Suprapubic skin (tissue), 4 donors: ENCODE measurements at regions not wholly inside any gene's neighbourhood (a gene's known extent, or its start where the extent isn't known, plus 50 kb on each side); places are given as distances from the start of the nearest gene placed in this dataset.

ENCODE experiments used
- DNase-seq, 2 donors: peaks; one replicate each; pipeline ENCODE4 v3.0.0-alpha.2; 2019; ENCODE audit warnings: low spot score in 2 of 2
- H3K27ac ChIP-seq: fragments of 200-600 bp; sonication (generic); one replicate; pipeline ENCODE4 v1.5.1; 2019
- H3K27me3 ChIP-seq: fragments of 200-600 bp; sonication (generic); one replicate; pipeline ENCODE4 v1.5.1; 2019
- H3K36me3 ChIP-seq: fragments of 200-600 bp; sonication (generic); one replicate; pipeline ENCODE4 v1.5.1; 2019
- H3K4me1 ChIP-seq: fragments of 200-600 bp; sonication (generic); one replicate; pipeline ENCODE4 v1.5.1; 2019
- H3K4me3 ChIP-seq: fragments of 200-600 bp; sonication (generic); one replicate; pipeline ENCODE4 v1.5.1; 2019; ENCODE audit warnings: mild to moderate bottlenecking
- H3K9me3 ChIP-seq: fragments of 200-600 bp; sonication (generic); one replicate; pipeline ENCODE4 v1.5.1; 2019
- EP300 ChIP-seq: sonication (generic); formaldehyde crosslinking; IDR thresholded peaks from one replicate; pipeline ENCODE4 v1.6.1; 2017; ENCODE audit warnings: antibody characterized with exemption
- POLR2A ChIP-seq, 2 donors: fragments of 450-650 bp; IDR thresholded peaks; one replicate each; pipeline ENCODE4 v1.6.1; 2017; ENCODE audit warnings: antibody characterized with exemption in 2 of 2, mild to moderate bottlenecking in 2 of 2, moderate library complexity in 2 of 2
- POLR2AphosphoS5 ChIP-seq, 3 donors: sonication (generic); formaldehyde crosslinking; IDR thresholded peaks; one replicate each; pipeline ENCODE4 v1.6.1; 2017; ENCODE audit warnings: antibody characterized with exemption in 3 of 3
- WGBS: methylation state at CpG from one replicate; pipeline ENCODE4 v1.1.5; 2018; 5-methylcytosine and 5-hydroxymethylcytosine counted together
- TF ChIP-seq, protein P1 (sequence below), 2 donors: fragments of 200-600 bp in 1 of 2; fragments of 450-650 bp in 1 of 2; sonication (generic) in 1 of 2; IDR thresholded peaks; one replicate each; pipeline ENCODE4 v1.5.1; 2016 to 2019; ENCODE audit warnings: antibody characterized with exemption in 2 of 2, mild to moderate bottlenecking in 1 of 2, moderate library complexity in 1 of 2

DNA sequence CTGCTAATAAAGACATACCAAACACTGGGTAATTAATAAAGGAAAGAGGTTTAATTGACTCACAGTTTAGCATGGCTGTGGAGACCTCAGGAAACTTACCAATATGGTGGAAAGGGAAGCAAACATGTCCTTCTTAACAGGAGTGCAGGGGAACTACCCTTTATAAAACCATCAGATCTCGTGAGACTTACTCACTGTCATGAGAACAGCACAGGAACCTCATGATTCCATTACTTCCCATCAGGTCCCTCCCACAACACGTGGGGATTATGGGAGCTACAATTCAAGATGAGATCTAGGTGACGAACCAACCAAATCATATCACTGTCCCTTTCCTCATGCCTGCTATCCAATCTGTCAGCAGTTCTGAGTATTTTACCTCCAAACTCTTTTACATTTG, 586.7 kb downstream of the TDRD15 start:
- no peak for DNase-seq
- Histone ChIP-seq H3K27ac (no peak overlapping the region), H3K36me3 (no peaks in the 10 kb centered on the region), H3K4me1 (no peaks in the 10 kb centered on the region), H3K27me3 (no peaks in the 10 kb centered on the region), H3K9me3 (no peaks in the 10 kb centered on the region), H3K4me3 (no peak overlapping the region)
- WGBS, result 83% methylated on average over 3 of the region's 3 CpGs
- TF ChIP-seq, protein P1, sequence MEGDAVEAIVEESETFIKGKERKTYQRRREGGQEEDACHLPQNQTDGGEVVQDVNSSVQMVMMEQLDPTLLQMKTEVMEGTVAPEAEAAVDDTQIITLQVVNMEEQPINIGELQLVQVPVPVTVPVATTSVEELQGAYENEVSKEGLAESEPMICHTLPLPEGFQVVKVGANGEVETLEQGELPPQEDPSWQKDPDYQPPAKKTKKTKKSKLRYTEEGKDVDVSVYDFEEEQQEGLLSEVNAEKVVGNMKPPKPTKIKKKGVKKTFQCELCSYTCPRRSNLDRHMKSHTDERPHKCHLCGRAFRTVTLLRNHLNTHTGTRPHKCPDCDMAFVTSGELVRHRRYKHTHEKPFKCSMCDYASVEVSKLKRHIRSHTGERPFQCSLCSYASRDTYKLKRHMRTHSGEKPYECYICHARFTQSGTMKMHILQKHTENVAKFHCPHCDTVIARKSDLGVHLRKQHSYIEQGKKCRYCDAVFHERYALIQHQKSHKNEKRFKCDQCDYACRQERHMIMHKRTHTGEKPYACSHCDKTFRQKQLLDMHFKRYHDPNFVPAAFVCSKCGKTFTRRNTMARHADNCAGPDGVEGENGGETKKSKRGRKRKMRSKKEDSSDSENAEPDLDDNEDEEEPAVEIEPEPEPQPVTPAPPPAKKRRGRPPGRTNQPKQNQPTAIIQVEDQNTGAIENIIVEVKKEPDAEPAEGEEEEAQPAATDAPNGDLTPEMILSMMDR (IDR thresholded peaks at IDR 0.05), result no peak
- TF ChIP-seq POLR2A (IDR thresholded peaks at IDR 0.05) (no peak), POLR2AphosphoS5 (IDR thresholded peaks at IDR 0.05) (no peak), EP300 (no peak)

DNA sequence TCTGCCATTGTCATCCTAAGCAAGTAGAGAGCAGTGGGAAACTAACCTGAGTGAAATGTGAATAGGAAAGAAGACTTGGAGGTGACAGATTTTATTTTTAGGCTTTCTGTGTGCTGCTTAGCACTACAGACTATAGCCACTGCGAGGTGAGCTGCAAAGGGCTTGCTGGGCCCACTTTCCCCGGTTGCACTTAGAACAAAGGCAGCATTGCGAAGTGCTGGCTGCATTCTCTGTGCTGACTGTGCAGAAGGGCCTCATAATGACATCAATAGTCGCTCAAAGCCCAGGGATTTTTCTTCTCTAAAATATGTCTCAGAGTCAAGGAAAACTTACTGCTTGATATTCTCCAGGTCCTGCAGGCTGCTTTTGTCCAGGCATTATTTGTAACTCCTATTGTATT, 592.1 kb downstream of the TDRD15 start:
- 58% methylated on average over 4 of the region's 4 CpGs for WGBS

DNA sequence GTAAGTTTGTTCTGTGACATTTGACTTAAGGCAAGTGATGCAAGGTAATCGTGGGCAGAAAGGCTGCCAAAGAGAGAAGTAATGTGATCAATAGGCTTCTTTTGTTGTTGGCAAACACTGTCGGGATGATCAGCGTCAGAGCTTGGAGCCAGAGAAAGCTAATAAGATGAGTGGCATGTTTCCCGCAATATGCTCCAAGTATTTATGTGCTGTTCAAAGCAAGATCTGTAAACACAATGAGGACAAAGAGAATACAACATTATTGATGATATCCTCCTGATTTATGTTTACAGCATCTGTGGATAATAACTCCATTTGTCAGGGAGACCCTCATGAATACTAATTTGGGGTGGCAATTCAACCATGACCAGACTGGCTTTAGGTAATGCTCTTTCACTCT, 603.3 kb downstream of the TDRD15 start:
- Histone ChIP-seq H3K9me3 (no peaks in the 10 kb centered on the region), H3K36me3 (no peaks in the 10 kb centered on the region), H3K4me1 (no peaks in the 10 kb centered on the region), H3K27ac (no peak overlapping the region), H3K4me3 (no peak overlapping the region), H3K27me3 (no peaks in the 10 kb centered on the region)
- WGBS, result 50% methylated on average over 4 of the region's 4 CpGs
- no peak for DNase-seq
- TF ChIP-seq POLR2AphosphoS5 (IDR thresholded peaks at IDR 0.05), result no peak
- TF ChIP-seq, protein P1 (IDR thresholded peaks at IDR 0.05), result no peak

More for the DNA sequence above, 592.1 kb downstream of the TDRD15 start:
- no peak for TF ChIP-seq POLR2A (IDR thresholded peaks at IDR 0.05)
- no peak for TF ChIP-seq EP300
- TF ChIP-seq POLR2AphosphoS5 (IDR thresholded peaks at IDR 0.05), result no peak
- TF ChIP-seq, protein P1 (IDR thresholded peaks at IDR 0.05), result no peak
- no peak overlapping the region for H3K4me3 ChIP-seq
- H3K27ac ChIP-seq, result no peak overlapping the region
- no peaks in the 10 kb centered on the region for H3K27me3 ChIP-seq
- H3K4me1 ChIP-seq, result no peaks in the 10 kb centered on the region
- no peaks in the 10 kb centered on the region for H3K36me3 ChIP-seq
- no peaks in the 10 kb centered on the region for H3K9me3 ChIP-seq
- DNase-seq, result no peak

DNA sequence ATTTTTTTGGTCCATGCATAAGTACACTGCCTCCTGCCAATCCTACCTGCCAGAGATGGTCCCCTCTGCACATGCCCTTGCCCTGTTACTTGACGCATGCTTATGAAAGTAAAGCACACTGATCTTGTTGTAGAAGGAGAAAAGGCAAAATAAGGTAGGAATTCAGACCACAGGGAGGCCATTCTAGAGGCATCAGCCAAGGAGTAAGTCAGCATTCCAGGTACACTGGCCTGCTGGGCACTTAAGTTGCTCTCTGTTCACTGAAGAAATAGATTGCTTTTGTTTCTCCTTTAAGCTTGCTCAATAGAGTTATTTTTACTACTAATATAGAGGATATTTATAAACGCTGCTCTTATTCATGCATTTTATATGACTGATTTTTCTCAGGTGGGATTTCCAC, 604.4 kb downstream of the TDRD15 start:
- no peaks in the 10 kb centered on the region for H3K36me3 ChIP-seq
- H3K4me1 ChIP-seq, result no peaks in the 10 kb centered on the region
- 95% methylated on average over 2 of the region's 2 CpGs for WGBS
- TF ChIP-seq, protein P1 (IDR thresholded peaks at IDR 0.05), result no peak
- no peak for TF ChIP-seq POLR2A (IDR thresholded peaks at IDR 0.05)
- TF ChIP-seq EP300, result no peak
- no peak for TF ChIP-seq POLR2AphosphoS5 (IDR thresholded peaks at IDR 0.05)
- no peak overlapping the region for H3K4me3 ChIP-seq
- H3K27ac ChIP-seq, result no peak overlapping the region
- DNase-seq, result no peak
- no peaks in the 10 kb centered on the region for H3K27me3 ChIP-seq
- H3K9me3 ChIP-seq, result no peaks in the 10 kb centered on the region

DNA sequence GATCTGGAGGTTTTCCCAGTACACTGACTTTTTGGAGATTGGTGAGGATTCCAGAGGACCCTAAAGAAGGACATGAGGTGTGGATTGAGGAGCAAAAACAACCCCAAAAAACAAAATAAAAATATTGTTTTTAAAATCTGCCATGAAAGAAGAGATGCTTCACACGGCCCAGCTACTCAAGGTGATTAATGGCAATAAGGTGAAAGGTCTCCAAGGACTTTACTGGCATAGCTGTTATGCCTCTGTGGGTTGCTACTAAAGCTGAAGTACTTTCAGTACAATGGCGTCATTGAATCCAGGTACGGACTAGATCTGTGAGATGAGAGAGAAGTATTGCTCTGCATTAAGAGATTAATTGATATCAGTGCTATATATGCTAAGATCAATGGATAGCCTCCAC, 606.4 kb downstream of the TDRD15 start:
- H3K4me1 ChIP-seq, result no peaks in the 10 kb centered on the region
- no peaks in the 10 kb centered on the region for H3K36me3 ChIP-seq
- no peak for DNase-seq
- H3K4me3 ChIP-seq, result no peak overlapping the region
- WGBS, result 89% methylated on average over 3 of the region's 3 CpGs
- H3K9me3 ChIP-seq, result no peaks in the 10 kb centered on the region
- H3K27me3 ChIP-seq, result no peaks in the 10 kb centered on the region
- no peak overlapping the region for H3K27ac ChIP-seq
- TF ChIP-seq POLR2AphosphoS5 (IDR thresholded peaks at IDR 0.05) (no peak), EP300 (no peak), POLR2A (IDR thresholded peaks at IDR 0.05) (no peak)
- TF ChIP-seq, protein P1 (IDR thresholded peaks at IDR 0.05), result no peak
